ENCODE measurements at regions not wholly inside any gene's neighbourhood (a gene's known extent, or its start where the extent isn't known, plus 50 kb on each side); places are given as distances from the start of the nearest gene placed in this dataset.

DNA sequence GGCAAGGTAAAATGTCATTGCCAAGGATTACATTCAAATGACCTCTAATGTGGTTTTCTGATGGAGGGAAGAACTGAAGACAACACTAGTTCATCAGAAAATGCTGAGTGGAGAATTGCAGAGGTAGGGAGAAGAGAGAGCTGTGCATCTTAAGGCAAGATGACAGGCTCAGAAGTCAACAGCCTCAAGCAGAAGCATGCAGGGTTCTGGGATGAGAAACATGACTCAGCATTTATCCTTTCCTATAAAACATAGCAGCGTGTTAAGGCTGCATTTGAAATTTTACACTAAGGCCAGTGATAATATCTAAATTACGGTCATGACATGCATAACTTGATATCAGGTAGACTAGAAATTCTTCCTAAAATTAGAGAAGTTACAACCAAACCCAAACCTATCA lies 53.7 kb upstream of the DYRK2 start:
- DNase-seq (ENCODE audit: low read depth) = no peak
- no peak for TF ChIP-seq CTCF (IDR thresholded peaks at IDR 0.05; ENCODE audit: control insufficient read depth, extremely low read depth, insufficient read depth)
- no peak overlapping the region for H3K4me3 ChIP-seq (ENCODE audit: low read depth, low read length)

GRCh38 chr12:67595365-67595764 lies 53.2 kb upstream of the DYRK2 start:
- H3K4me3 ChIP-seq (ENCODE audit: low read depth, low read length) = no peak overlapping the region
- TF ChIP-seq CTCF (IDR thresholded peaks at IDR 0.05; ENCODE audit: control insufficient read depth, extremely low read depth, insufficient read depth) = no peak
- no peak for DNase-seq (ENCODE audit: low read depth)

DNA sequence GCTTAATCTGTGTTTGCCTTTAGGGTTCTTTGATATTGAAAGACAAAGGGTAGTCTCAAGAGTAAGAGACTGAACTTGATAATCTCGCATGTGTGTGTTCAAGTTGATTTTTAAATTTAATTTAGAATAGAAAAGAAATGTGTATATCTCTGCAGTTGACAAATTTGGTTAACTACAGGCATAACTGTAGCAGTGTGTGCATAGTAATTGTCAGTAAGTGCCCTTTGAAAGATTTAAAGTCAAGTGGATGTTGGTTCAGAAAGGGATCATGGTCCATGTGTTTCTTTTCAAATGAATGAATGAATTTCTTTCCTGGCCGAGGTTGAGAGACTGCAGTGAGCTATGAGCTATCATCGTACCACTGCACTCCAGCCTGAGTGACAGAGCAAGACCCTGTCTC lies 49.9 kb upstream of the DYRK2 start:
- no peak overlapping the region for H3K4me3 ChIP-seq (ENCODE audit: low read depth, low read length)
- TF ChIP-seq CTCF (IDR thresholded peaks at IDR 0.05; ENCODE audit: control insufficient read depth, extremely low read depth, insufficient read depth) = no peak
- no peak for DNase-seq (ENCODE audit: low read depth)
